ENCODE measurements at regions not wholly inside any gene's neighbourhood (a gene's known extent, or its start where the extent isn't known, plus 50 kb on each side); places are given as distances from the start of the nearest gene placed in this dataset.

DNA sequence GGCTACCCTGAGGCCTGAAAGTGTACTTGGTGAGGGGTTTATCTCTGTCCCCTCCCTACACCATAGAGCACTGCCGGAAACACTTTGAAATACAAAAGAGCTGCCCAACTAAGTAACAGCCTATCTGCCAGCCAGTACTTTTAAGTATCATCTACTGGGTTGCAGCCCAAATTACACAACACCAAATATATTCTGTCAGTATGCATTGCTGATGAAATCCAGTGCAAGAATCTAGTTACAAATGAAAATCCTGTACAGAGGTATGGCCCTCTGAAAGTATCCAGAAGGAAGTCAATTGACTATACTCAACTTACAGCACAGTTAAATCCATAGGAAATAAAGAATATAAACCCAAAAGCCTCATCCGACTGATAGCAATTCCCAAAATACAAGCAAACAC is 280.8 kb downstream of the CCDC85A start:
- Histone ChIP-seq H2AFZ (ENCODE audit: low read length) (no peak overlapping the region), H3K9ac (ENCODE audit: low read depth, low read length, poor library complexity, severe bottlenecking) (no peak overlapping the region), H3K9me2 (replicated peaks; ENCODE audit: low read depth, low read length) (no peaks in the 10 kb centered on the region), H3K4me2 (ENCODE audit: low read depth, low read length, poor library complexity, severe bottlenecking) (no peak overlapping the region), H3K4me1 (ENCODE audit: insufficient read depth, low read length, poor library complexity, severe bottlenecking) (no peaks in the 10 kb centered on the region), H3K9me3 (ENCODE audit: insufficient read depth, low read depth, low read length) (no peaks in the 10 kb centered on the region), H3K36me3 (ENCODE audit: insufficient read depth, low read length) (no peaks in the 10 kb centered on the region), H3K4me3 (ENCODE audit: low read length, poor library complexity, severe bottlenecking) (no peak overlapping the region), H4K20me1 (ENCODE audit: insufficient read depth, low read length, poor library complexity, severe bottlenecking) (no peaks in the 10 kb centered on the region), H3K27me3 (ENCODE audit: insufficient read depth, low read length, poor library complexity, severe bottlenecking) (no peaks in the 10 kb centered on the region), H3K79me2 (ENCODE audit: insufficient read depth, low read length) (no peaks in the 10 kb centered on the region), H3F3A (ENCODE audit: low read depth) (no peaks in the 10 kb centered on the region)
- TF ChIP-seq, protein P1, sequence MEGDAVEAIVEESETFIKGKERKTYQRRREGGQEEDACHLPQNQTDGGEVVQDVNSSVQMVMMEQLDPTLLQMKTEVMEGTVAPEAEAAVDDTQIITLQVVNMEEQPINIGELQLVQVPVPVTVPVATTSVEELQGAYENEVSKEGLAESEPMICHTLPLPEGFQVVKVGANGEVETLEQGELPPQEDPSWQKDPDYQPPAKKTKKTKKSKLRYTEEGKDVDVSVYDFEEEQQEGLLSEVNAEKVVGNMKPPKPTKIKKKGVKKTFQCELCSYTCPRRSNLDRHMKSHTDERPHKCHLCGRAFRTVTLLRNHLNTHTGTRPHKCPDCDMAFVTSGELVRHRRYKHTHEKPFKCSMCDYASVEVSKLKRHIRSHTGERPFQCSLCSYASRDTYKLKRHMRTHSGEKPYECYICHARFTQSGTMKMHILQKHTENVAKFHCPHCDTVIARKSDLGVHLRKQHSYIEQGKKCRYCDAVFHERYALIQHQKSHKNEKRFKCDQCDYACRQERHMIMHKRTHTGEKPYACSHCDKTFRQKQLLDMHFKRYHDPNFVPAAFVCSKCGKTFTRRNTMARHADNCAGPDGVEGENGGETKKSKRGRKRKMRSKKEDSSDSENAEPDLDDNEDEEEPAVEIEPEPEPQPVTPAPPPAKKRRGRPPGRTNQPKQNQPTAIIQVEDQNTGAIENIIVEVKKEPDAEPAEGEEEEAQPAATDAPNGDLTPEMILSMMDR (conservative IDR thresholded peaks at IDR 0.05; ENCODE audit: low read length): no peak
- TF ChIP-seq EZH2phosphoT487 (IDR thresholded peaks at IDR 0.05; ENCODE audit: borderline replicate concordance): no peak

DNA sequence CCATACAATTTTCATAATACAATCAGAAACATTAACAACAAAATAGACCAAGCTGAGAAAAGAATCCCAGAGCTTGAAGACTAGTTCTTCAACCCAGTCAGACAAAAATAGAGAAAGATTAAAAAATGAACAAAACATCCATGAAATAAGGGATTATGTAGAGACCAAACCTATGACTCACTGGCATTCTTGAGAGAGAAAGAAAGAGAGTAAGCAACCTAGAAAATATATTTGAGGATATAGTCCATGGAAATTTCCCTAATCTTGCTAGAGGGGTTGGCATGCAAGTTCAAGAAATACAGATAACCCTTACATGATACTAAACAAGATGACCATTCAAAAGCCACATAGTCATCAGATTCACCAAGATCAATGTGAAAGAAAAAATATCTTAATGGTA is 281.7 kb downstream of the CCDC85A start:
- no peaks in the 10 kb centered on the region for H3F3A ChIP-seq (ENCODE audit: low read depth)
- no peak overlapping the region for H3K9ac ChIP-seq (ENCODE audit: low read depth, low read length, poor library complexity, severe bottlenecking)
- no peaks in the 10 kb centered on the region for H3K4me1 ChIP-seq (ENCODE audit: insufficient read depth, low read length, poor library complexity, severe bottlenecking)
- no peaks in the 10 kb centered on the region for H3K79me2 ChIP-seq (ENCODE audit: insufficient read depth, low read length)
- H3K27me3 ChIP-seq (ENCODE audit: insufficient read depth, low read length, poor library complexity, severe bottlenecking): no peaks in the 10 kb centered on the region
- no peaks in the 10 kb centered on the region for H4K20me1 ChIP-seq (ENCODE audit: insufficient read depth, low read length, poor library complexity, severe bottlenecking)
- no peak overlapping the region for H2AFZ ChIP-seq (ENCODE audit: low read length)
- H3K4me3 ChIP-seq (ENCODE audit: low read length, poor library complexity, severe bottlenecking): no peak overlapping the region
- TF ChIP-seq, protein P1 (conservative IDR thresholded peaks at IDR 0.05; ENCODE audit: low read length): no peak
- no peak for TF ChIP-seq EZH2phosphoT487 (IDR thresholded peaks at IDR 0.05; ENCODE audit: borderline replicate concordance)
- no peaks in the 10 kb centered on the region for H3K9me3 ChIP-seq (ENCODE audit: insufficient read depth, low read depth, low read length)
- H3K4me2 ChIP-seq (ENCODE audit: low read depth, low read length, poor library complexity, severe bottlenecking): no peak overlapping the region
- no peaks in the 10 kb centered on the region for H3K36me3 ChIP-seq (ENCODE audit: insufficient read depth, low read length)
- H3K9me2 ChIP-seq (replicated peaks; ENCODE audit: low read depth, low read length): no peaks in the 10 kb centered on the region

DNA sequence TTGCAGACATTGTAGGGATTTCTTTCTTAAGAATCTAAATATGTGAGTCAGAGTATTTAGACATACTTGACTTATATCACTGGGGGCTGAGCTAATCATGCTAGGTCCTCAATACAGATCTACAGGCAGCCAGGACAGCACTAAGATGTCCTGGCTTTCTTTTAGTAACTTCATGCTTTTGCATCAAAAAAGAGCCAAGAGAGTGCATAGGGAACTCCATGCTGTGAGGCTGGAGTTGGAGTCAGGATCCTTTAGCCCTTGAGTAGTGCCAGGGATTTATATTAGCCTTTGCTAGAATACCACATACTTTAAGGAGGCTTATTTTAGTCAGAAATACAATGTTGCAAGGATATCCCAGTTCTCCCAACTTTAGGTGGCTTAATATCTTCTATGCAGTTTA is 289.7 kb downstream of the CCDC85A start:
- no peak for TF ChIP-seq EZH2phosphoT487 (IDR thresholded peaks at IDR 0.05; ENCODE audit: borderline replicate concordance)
- TF ChIP-seq, protein P1 (conservative IDR thresholded peaks at IDR 0.05; ENCODE audit: low read length): no peak
- no peak overlapping the region for H2AFZ ChIP-seq (ENCODE audit: low read length)
- H3F3A ChIP-seq (ENCODE audit: low read depth): no peaks in the 10 kb centered on the region
- no peaks in the 10 kb centered on the region for H4K20me1 ChIP-seq (ENCODE audit: insufficient read depth, low read length, poor library complexity, severe bottlenecking)
- H3K27me3 ChIP-seq (ENCODE audit: insufficient read depth, low read length, poor library complexity, severe bottlenecking): no peaks in the 10 kb centered on the region
- H3K9ac ChIP-seq (ENCODE audit: low read depth, low read length, poor library complexity, severe bottlenecking): no peak overlapping the region
- H3K4me3 ChIP-seq (ENCODE audit: low read length, poor library complexity, severe bottlenecking): no peak overlapping the region
- H3K9me2 ChIP-seq (replicated peaks; ENCODE audit: low read depth, low read length): no peaks in the 10 kb centered on the region
- H3K79me2 ChIP-seq (ENCODE audit: insufficient read depth, low read length): no peaks in the 10 kb centered on the region
- no peaks in the 10 kb centered on the region for H3K9me3 ChIP-seq (ENCODE audit: insufficient read depth, low read depth, low read length)
- H3K4me2 ChIP-seq (ENCODE audit: low read depth, low read length, poor library complexity, severe bottlenecking): no peak overlapping the region
- no peaks in the 10 kb centered on the region for H3K4me1 ChIP-seq (ENCODE audit: insufficient read depth, low read length, poor library complexity, severe bottlenecking)
- no peaks in the 10 kb centered on the region for H3K36me3 ChIP-seq (ENCODE audit: insufficient read depth, low read length)
